ENCODE measurements at regions not wholly inside any gene's neighbourhood (a gene's known extent, or its start where the extent isn't known, plus 50 kb on each side); places are given as distances from the start of the nearest gene placed in this dataset.

- TF ChIP-seq GATA3 (IDR thresholded peaks at IDR 0.05; ENCODE audit: low read depth, low read length) (no peak), GATA2 (IDR thresholded peaks at IDR 0.05; ENCODE audit: low read depth, low read length) (no peak)
These were observed 206.8 kb upstream of the SLC35B3 start for GRCh38 chr6:8642131-8642530.

- no peak for TF ChIP-seq GATA2 (IDR thresholded peaks at IDR 0.05; ENCODE audit: low read depth, low read length)
These were observed 204.7 kb upstream of the SLC35B3 start for GRCh38 chr6:8639928-8640649.

DNA sequence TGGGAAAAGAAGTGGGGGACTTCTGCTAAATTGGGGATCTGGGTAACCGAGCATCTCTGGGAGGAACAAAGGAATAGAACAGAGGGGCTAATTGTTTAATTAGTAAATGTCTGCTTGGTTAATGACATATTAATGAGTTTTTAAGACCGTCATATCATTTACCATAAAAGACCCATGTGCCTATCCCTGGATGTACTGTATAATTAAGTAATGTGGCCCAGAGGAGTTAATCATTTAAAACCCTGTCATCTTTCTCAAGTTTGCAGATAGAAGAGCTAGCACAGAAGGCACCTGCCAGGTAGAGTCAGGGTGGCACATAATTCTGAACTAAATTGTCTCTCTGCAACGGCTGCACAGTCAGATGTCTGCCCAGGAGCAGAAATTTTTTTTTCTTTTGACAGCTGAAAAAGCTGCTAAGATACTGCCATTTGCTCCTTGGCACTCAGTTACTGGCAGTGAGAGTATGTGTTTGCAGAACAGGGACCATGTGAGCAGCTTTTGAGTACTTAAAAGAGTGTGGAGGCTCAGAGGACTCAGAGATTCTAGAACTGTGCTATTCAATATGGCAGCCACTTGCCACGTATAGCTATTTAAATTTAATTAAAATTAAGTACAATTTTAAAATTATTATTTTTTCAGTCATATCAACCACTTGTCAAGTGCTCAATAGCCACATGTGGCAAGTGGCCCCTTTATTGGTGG, 202.7 kb upstream of the SLC35B3 start:
- TF ChIP-seq GATA3 (IDR thresholded peaks at IDR 0.05; ENCODE audit: low read depth, low read length) (no peak), GATA2 (IDR thresholded peaks at IDR 0.05; ENCODE audit: low read depth, low read length) (no peak)

DNA sequence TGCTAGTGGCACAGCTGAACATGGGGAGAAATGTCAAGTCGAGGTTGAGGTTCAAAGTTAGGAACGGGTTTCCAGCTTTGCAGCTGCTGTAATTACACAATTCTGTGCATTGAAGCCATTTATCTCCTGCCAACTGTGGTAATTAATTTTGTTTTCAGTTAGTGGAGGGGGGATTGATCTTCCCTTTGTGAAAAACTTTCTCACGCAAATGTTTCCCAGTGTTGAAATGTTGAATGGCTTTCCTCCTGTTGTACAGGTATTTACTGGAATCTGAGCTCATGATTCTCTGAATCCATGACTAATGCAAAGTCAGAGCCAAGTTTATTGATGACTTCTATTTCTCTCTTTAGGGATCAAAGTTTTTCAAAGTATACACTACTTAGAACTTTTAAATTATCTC, 198.4 kb upstream of the SLC35B3 start:
- no peak for TF ChIP-seq GATA2 (IDR thresholded peaks at IDR 0.05; ENCODE audit: low read depth, low read length)
- no peak for TF ChIP-seq GATA3 (IDR thresholded peaks at IDR 0.05; ENCODE audit: low read depth, low read length)

- no peak for TF ChIP-seq GATA3 (IDR thresholded peaks at IDR 0.05; ENCODE audit: low read depth, low read length)
- no peak for TF ChIP-seq GATA2 (IDR thresholded peaks at IDR 0.05; ENCODE audit: low read depth, low read length)
These were observed 193.4 kb upstream of the SLC35B3 start for GRCh38 chr6:8628736-8629135.

DNA sequence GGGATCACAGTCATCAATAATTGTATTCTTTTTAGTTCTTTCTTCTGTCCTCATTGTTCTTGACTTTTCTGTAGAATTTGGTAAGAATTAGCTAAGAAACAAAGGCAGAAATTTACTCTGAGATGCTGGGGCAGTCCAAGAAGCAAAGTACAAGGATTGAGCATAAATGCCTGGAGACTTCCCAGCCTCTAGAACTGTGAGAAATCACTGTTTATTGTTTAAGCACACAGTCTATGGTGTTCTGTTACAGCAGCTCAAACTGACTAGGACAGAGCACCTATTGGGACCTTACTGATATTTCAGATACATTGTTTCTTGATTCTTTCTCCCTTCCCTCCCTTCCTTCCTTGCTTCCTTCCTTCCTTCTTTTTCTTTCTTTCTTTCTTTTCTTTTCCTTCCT, 192.7 kb upstream of the SLC35B3 start:
- TF ChIP-seq GATA2 (IDR thresholded peaks at IDR 0.05; ENCODE audit: low read depth, low read length) (no peak), GATA3 (IDR thresholded peaks at IDR 0.05; ENCODE audit: low read depth, low read length) (no peak)

GRCh38 chr6:8627085-8627861, 191.9 kb upstream of the SLC35B3 start:
- TF ChIP-seq GATA2 (IDR thresholded peaks at IDR 0.05; ENCODE audit: low read depth, low read length) = no peak
- TF ChIP-seq GATA3 (IDR thresholded peaks at IDR 0.05; ENCODE audit: low read depth, low read length) = no peak

DNA sequence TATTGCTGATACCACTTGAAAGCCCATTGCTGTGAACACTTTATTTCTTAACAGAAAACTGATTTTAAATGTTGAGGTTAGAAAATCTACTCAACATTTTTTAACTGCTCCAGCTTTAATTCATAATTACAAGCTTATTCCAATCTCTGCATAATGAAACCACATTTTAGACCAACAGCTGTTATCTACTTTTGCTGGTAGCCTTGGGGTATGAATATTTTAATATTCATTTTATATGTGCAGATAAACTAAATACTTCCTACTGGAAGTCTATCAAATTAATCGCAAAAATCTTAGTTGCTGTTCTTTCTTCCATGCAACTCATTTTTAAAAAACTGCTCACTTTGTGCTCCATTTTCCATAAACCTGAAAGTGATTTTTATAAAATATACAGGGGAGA, 189.3 kb upstream of the SLC35B3 start:
- no peak for TF ChIP-seq GATA2 (IDR thresholded peaks at IDR 0.05; ENCODE audit: low read depth, low read length)
- TF ChIP-seq GATA3 (IDR thresholded peaks at IDR 0.05; ENCODE audit: low read depth, low read length) = no peak

- no peak for TF ChIP-seq GATA3 (IDR thresholded peaks at IDR 0.05; ENCODE audit: low read depth, low read length)
- TF ChIP-seq GATA2 (IDR thresholded peaks at IDR 0.05; ENCODE audit: low read depth, low read length) = no peak
These were observed 188.1 kb upstream of the SLC35B3 start for GRCh38 chr6:8623441-8623840.

GRCh38 chr6:8619853-8620252, 184.5 kb upstream of the SLC35B3 start:
- TF ChIP-seq GATA3 (IDR thresholded peaks at IDR 0.05; ENCODE audit: low read depth, low read length) (no peak), GATA2 (IDR thresholded peaks at IDR 0.05; ENCODE audit: low read depth, low read length) (no peak)

DNA sequence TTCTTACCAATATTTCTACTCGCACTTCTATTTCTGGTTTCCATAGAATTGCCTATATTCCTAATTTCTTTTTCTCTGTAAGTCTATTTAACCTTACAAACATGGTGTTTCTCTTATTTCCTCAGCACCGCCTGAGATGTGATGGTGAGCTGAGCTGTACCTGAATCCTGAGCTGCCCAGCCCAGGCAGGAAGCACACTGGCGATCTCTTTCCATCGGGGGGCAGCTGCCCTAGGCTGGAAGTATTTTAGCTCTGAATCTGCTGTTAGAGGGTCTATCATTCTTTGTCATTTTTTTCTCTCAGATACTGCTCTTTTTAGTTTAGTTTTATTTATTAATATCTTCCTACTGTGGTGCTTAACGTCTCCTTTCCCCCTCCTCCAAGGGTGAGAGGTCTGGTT, 173.4 kb upstream of the SLC35B3 start:
- no peak for TF ChIP-seq GATA3 (IDR thresholded peaks at IDR 0.05; ENCODE audit: low read depth, low read length)
- no peak for TF ChIP-seq GATA2 (IDR thresholded peaks at IDR 0.05; ENCODE audit: low read depth, low read length)

DNA sequence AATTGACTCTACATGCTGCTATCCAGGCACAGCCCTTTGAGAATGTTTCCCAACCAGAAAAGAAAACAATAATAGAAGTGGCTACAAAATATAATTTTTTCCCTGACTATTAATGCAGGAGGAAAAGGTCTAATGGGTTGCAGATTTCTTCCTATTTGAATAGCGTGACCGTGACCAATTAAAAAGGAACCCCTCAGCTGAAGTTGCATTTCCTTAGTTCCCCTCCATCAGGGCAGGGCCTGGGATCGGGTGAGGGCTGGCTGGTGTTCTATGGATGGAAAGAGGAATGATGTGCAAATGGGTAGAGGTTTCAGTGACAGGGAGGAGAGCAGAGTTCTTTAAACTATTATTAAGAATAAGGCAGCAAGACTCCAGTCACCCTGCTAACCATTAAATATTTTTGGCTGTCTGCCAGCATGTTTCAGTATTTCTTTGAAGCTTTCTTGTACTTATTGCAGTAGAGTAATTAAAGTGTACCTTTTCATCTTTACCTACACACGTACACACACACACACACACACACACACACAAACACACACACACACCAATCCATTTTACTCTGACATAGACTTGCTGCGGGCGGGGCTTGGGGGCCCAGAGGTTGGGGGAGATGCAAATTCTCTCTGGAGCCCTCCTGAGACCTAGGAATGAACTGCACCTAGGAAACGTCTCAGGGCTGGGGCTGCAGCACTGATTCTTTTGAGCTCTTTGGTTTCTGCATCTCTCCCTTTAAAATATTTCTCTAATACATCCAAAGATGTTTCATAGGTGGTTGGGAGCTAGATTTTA, 154.8 kb upstream of the SLC35B3 start:
- TF ChIP-seq GATA3 (IDR thresholded peaks at IDR 0.05; ENCODE audit: low read depth, low read length) (no peak), GATA2 (IDR thresholded peaks at IDR 0.05; ENCODE audit: low read depth, low read length) (no peak)

- TF ChIP-seq GATA3 (IDR thresholded peaks at IDR 0.05; ENCODE audit: low read depth, low read length) = no peak
- TF ChIP-seq GATA2 (IDR thresholded peaks at IDR 0.05; ENCODE audit: low read depth, low read length) = no peak
These were observed 152.8 kb upstream of the SLC35B3 start for GRCh38 chr6:8588176-8588575.

GRCh38 chr6:8583291-8583690, 147.9 kb upstream of the SLC35B3 start:
- TF ChIP-seq GATA2 (IDR thresholded peaks at IDR 0.05; ENCODE audit: low read depth, low read length) (no peak), GATA3 (IDR thresholded peaks at IDR 0.05; ENCODE audit: low read depth, low read length) (no peak)

Data from SH-SY5Y (cell line).